ENCODE measurements at regions not wholly inside any gene's neighbourhood (a gene's known extent, or its start where the extent isn't known, plus 50 kb on each side); places are given as distances from the start of the nearest gene placed in this dataset.

DNA sequence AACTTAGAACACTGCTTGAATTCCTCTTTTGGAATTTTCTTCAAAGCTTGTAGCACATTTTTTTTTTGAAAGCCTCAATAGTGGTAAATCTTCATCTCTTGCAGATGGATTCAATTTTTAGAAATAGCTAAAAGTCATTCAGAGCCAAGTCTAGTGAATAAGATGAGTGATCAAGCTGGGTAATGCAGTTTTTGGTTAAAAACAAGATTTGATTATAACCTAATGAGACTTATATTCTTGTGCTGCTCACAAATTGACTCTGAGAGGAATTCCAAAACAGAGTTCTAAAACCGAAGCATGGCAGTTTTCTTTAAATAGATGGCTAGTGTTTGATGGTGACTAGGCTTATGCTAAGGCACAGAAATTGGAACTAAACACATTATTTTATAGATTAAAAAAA, 2072.6 kb upstream of the CELF4 start (continued):
- no peak for TF ChIP-seq ZBTB40 (IDR thresholded peaks at IDR 0.05; ENCODE audit: borderline replicate concordance)

GRCh38 chr18:39636931-39637330, 2071.3 kb upstream of the CELF4 start:
- no peak overlapping the region for H3K9ac ChIP-seq (ENCODE audit: control insufficient read depth, insufficient read depth, low read length)
- FAIRE-seq (no peak), DNase-seq (ENCODE audit: low read depth, low spot score) (no peak), ATAC-seq (no peak)
- 12% methylated on average over 1 of the region's 1 CpG for WGBS (ENCODE audit: insufficient coverage, insufficient replicate concordance, low lambda C conversion rate, missing lambda C conversion rate)
- intact Hi-C loops (cut with micrococcal nuclease; ENCODE audit: unreplicated experiment) = no loop called here
- no peak overlapping the region for H3K27ac ChIP-seq (ENCODE audit: control insufficient read depth, insufficient read depth)
- H2AFZ ChIP-seq (ENCODE audit: control insufficient read depth, low read depth, low read length) = no peak overlapping the region
- H4K20me1 ChIP-seq (ENCODE audit: control insufficient read depth, insufficient read depth) = no peaks in the 10 kb centered on the region
- ChIA-PET POLR2A (no interaction called here), SMC1A (ENCODE audit: uncharacterized antibody, unreplicated experiment) (no interaction called here), RAD21 (ENCODE audit: unreplicated experiment) (no interaction called here), CTCF (no interaction called here)
- no TSS peak for BruUV-seq (replicated peaks)
- no peaks in the 10 kb centered on the region for H3K27me3 ChIP-seq (replicated peaks in 1 of 2; ENCODE audit: control insufficient read depth in 2 of 2, insufficient read depth in 2 of 2, low read length in 1 of 2)
- no peak overlapping the region for H3K4me3 ChIP-seq
- in situ Hi-C loops (cut with MboI) = no loop called here
- no peak overlapping the region for H3K4me2 ChIP-seq (ENCODE audit: control insufficient read depth, insufficient read depth)
- no peaks in the 10 kb centered on the region for H3K4me1 ChIP-seq (ENCODE audit: control insufficient read depth, insufficient read depth, low read length)
- H3K9me3 ChIP-seq (replicated peaks; ENCODE audit: control insufficient read depth, insufficient read depth, low read length) = no peaks in the 10 kb centered on the region
- no peaks in the 10 kb centered on the region for H3K36me3 ChIP-seq (ENCODE audit: control insufficient read depth in 2 of 2, insufficient read depth in 2 of 2, low read length in 1 of 2)
- H3K79me2 ChIP-seq (ENCODE audit: control insufficient read depth, insufficient read depth, low read length) = no peaks in the 10 kb centered on the region
- TF ChIP-seq RELA (IDR thresholded peaks at IDR 0.05; ENCODE audit: borderline replicate concordance, partially characterized antibody) (no peak), PRDM15 (CRISPR knock-in tag; IDR thresholded peaks at IDR 0.05) (no peak), EED (IDR thresholded peaks at IDR 0.05; ENCODE audit: low read depth) (no peak), YBX1 (IDR thresholded peaks at IDR 0.05) (no peak), FOXM1 (IDR thresholded peaks at IDR 0.05; ENCODE audit: low read depth, low read length) (no peak), CHD2 (IDR thresholded peaks at IDR 0.05; ENCODE audit: borderline replicate concordance, low read depth, low read length) (no peak), GABPA (IDR thresholded peaks at IDR 0.05; ENCODE audit: low read depth) (no peak), ZZZ3 (IDR thresholded peaks at IDR 0.05; ENCODE audit: control insufficient read depth, insufficient read length, low read depth) (no peak), GATAD2B (conservative IDR thresholded peaks at IDR 0.05; ENCODE audit: low read depth) (no peak), MXI1 (IDR thresholded peaks at IDR 0.05; ENCODE audit: low read depth, low read length) (no peak), MEF2A (IDR thresholded peaks at IDR 0.05; ENCODE audit: insufficient read depth, low read depth, low read length) (no peak), TBL1XR1 (IDR thresholded peaks at IDR 0.05; ENCODE audit: low read depth, low read length) (no peak), KAT2A (conservative IDR thresholded peaks at IDR 0.05; ENCODE audit: control insufficient read depth, low read depth, low read length) (no peak)
- TF ChIP-seq, protein P1, sequence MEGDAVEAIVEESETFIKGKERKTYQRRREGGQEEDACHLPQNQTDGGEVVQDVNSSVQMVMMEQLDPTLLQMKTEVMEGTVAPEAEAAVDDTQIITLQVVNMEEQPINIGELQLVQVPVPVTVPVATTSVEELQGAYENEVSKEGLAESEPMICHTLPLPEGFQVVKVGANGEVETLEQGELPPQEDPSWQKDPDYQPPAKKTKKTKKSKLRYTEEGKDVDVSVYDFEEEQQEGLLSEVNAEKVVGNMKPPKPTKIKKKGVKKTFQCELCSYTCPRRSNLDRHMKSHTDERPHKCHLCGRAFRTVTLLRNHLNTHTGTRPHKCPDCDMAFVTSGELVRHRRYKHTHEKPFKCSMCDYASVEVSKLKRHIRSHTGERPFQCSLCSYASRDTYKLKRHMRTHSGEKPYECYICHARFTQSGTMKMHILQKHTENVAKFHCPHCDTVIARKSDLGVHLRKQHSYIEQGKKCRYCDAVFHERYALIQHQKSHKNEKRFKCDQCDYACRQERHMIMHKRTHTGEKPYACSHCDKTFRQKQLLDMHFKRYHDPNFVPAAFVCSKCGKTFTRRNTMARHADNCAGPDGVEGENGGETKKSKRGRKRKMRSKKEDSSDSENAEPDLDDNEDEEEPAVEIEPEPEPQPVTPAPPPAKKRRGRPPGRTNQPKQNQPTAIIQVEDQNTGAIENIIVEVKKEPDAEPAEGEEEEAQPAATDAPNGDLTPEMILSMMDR (IDR thresholded peaks at IDR 0.05 in 2 of 3, conservative IDR thresholded peaks at IDR 0.05 in 1 of 3; ENCODE audit: control insufficient read depth in 2 of 3, extremely low read depth in 1 of 3, insufficient read depth in 1 of 3, low read depth in 3 of 3, low read length in 3 of 3) = no peak

Data from GM12878 (cell line).